GM23338 (cell line): ENCODE measurements at regions not wholly inside any gene's neighbourhood (a gene's known extent, or its start where the extent isn't known, plus 50 kb on each side); places are given as distances from the start of the nearest gene placed in this dataset.

Source experiments
- ATAC-seq: fragments of 200-7000 bp; cut with Tn5 transposase; 3 replicates; pipeline ENCODE4 v1.9.1; 2020
- DNase-seq: peaks from one replicate; pipeline ENCODE4 v3.0.0-alpha.2; 2015; ENCODE audit warnings: low spot score
- H2AFZ ChIP-seq: fragments of 200-600 bp; sonication (generic); 2 replicates; pipeline ENCODE4 v1.8.0; 2016; ENCODE audit warnings: antibody characterized with exemption, mild to moderate bottlenecking, moderate library complexity
- H3F3A ChIP-seq: fragments of 200-600 bp; sonication (generic); replicated peaks from 2 replicates; pipeline ENCODE4 v1.8.0; 2017; ENCODE audit warnings: antibody characterized with exemption, mixed run types, low read depth
- H3K27ac ChIP-seq: fragments of 200-600 bp; sonication (generic); 2 replicates; pipeline ENCODE4 v1.6.1; 2016; ENCODE audit warnings: low read depth
- H3K27me3 ChIP-seq: fragments of 200-600 bp; sonication (generic); 2 replicates; pipeline ENCODE4 v1.8.0; 2016; ENCODE audit warnings: mild to moderate bottlenecking, mixed run types, moderate library complexity; ENCODE audit not compliant: insufficient read depth
- H3K36me3 ChIP-seq: fragments of 200-600 bp; sonication (generic); 2 replicates; pipeline ENCODE4 v1.8.0; 2016; ENCODE audit warnings: mild to moderate bottlenecking; ENCODE audit not compliant: insufficient read depth
- H3K4me1 ChIP-seq: fragments of 200-600 bp; sonication (generic); 2 replicates; pipeline ENCODE4 v1.8.0; 2016; ENCODE audit warnings: mild to moderate bottlenecking, moderate library complexity; ENCODE audit not compliant: insufficient read depth
- H3K4me2 ChIP-seq: fragments of 200-600 bp; sonication (generic); 2 replicates; pipeline ENCODE4 v1.7.1; 2017; ENCODE audit warnings: mixed run types
- H3K4me3 ChIP-seq: fragments of 200-600 bp; sonication (generic); 2 replicates; pipeline ENCODE4 v1.6.1; 2016; ENCODE audit warnings: mixed run types
- H3K79me2 ChIP-seq: fragments of 200-600 bp; sonication (generic); replicated peaks from 2 replicates; pipeline ENCODE4 v1.8.0; 2017; ENCODE audit warnings: mild to moderate bottlenecking; ENCODE audit not compliant: insufficient read depth
- H3K9me2 ChIP-seq: fragments of 200-600 bp; sonication (generic); 2 replicates; pipeline ENCODE4 v1.8.0; 2017; ENCODE audit not compliant: insufficient read depth
- H4K20me1 ChIP-seq: fragments of 200-600 bp; sonication (generic); replicated peaks from 2 replicates; pipeline ENCODE4 v1.8.0; 2017; ENCODE audit warnings: mild to moderate bottlenecking; ENCODE audit not compliant: insufficient read depth
- H3K27ac Mint-ChIP-seq: 2 replicates; pipeline ENCODE4 v1.8.0; 2020; ENCODE audit warnings: inconsistent platforms, mild to moderate bottlenecking, moderate library complexity, mixed read lengths
- H3K27me3 Mint-ChIP-seq: 3 replicates; pipeline ENCODE4 v1.8.0; 2022; ENCODE audit warnings: low read depth, mild to moderate bottlenecking, moderate library complexity, mixed read lengths, inconsistent platforms; ENCODE audit not compliant: insufficient read depth, poor library complexity
- H3K36me3 Mint-ChIP-seq: 3 replicates; pipeline ENCODE4 v1.8.0; 2021; ENCODE audit warnings: low read depth, mild to moderate bottlenecking, inconsistent platforms, moderate library complexity, mixed read lengths
- H3K4me1 Mint-ChIP-seq: 3 replicates; pipeline ENCODE4 v1.8.0; 2020; ENCODE audit warnings: mild to moderate bottlenecking, inconsistent platforms, mixed read lengths
- H3K4me3 Mint-ChIP-seq: 3 replicates; pipeline ENCODE4 v1.8.0; 2021; ENCODE audit warnings: moderate library complexity, mild to moderate bottlenecking, inconsistent platforms, mixed read lengths
- H3K9me3 Mint-ChIP-seq: 3 replicates; pipeline ENCODE4 v1.8.0; 2020; ENCODE audit warnings: moderate library complexity, mild to moderate bottlenecking, inconsistent platforms, mixed read lengths
- CREB1 ChIP-seq: fragments of 250-450 bp; sonication (Bioruptor Pico); IDR thresholded peaks from 2 replicates; pipeline ENCODE4 v1.5.0; 2020; ENCODE audit warnings: low read depth, mild to moderate bottlenecking, moderate library complexity
- CTCF ChIP-seq, 2 experiments: fragments of 200-600 bp in 1 of 2; sonication (generic) in 1 of 2; conservative IDR thresholded peaks; 2 replicates each; pipeline versions ENCODE4 v1.5.1 to v1.6.1; 2016 to 2017; ENCODE audit warnings: antibody characterized with exemption in 2 of 2, low read depth in 2 of 2, mild to moderate bottlenecking in 2 of 2, moderate library complexity in 1 of 2
- ETS1 ChIP-seq: IDR thresholded peaks from 2 replicates; pipeline ENCODE4 v1.6.1; 2016; ENCODE audit warnings: antibody characterized with exemption
- EZH2 ChIP-seq: fragments of 200-600 bp; sonication (generic); IDR thresholded peaks from one replicate; pipeline ENCODE4 v1.8.0; 2017; ENCODE audit warnings: antibody characterized with exemption, mild to moderate bottlenecking, low read depth; ENCODE audit not compliant: unreplicated experiment
- EZH2phosphoT487 ChIP-seq: fragments of 200-600 bp; sonication (generic); IDR thresholded peaks from one replicate; pipeline ENCODE4 v1.8.1; 2018; ENCODE audit warnings: antibody characterized with exemption; ENCODE audit not compliant: unreplicated experiment
- JUNB ChIP-seq: IDR thresholded peaks from one replicate; pipeline ENCODE4 v1.6.1; 2016; ENCODE audit warnings: antibody characterized with exemption; ENCODE audit not compliant: unreplicated experiment
- POLR2AphosphoS5 ChIP-seq: IDR thresholded peaks from 2 replicates; pipeline ENCODE4 v1.6.1; 2016; ENCODE audit warnings: antibody characterized with exemption, low read depth
- STAT1 ChIP-seq: IDR thresholded peaks from one replicate; pipeline ENCODE4 v1.6.1; 2016; ENCODE audit warnings: antibody characterized with exemption; ENCODE audit not compliant: unreplicated experiment
- ZNF114 ChIP-seq: fragments of 250-450 bp; sonication (Bioruptor Pico); IDR thresholded peaks from 2 replicates; pipeline ENCODE4 v1.5.0; 2020; ENCODE audit warnings: mild to moderate bottlenecking, moderate library complexity
- ZNF331 ChIP-seq: fragments of 250-450 bp; sonication (Bioruptor Pico); IDR thresholded peaks from 2 replicates; pipeline ENCODE4 v1.5.0; 2020; ENCODE audit warnings: low read depth, mild to moderate bottlenecking, moderate library complexity
- ZNF462 ChIP-seq: fragments of 250-450 bp; sonication (Bioruptor Pico); IDR thresholded peaks from 2 replicates; pipeline ENCODE4 v1.5.0; 2020; ENCODE audit warnings: mild to moderate bottlenecking, moderate library complexity

- TF ChIP-seq ZNF462 (CRISPR knock-in tag) (no peak), STAT1 (no peak)
These were observed 55.5 kb upstream of the PHF14 start (continued) for GRCh38 chr7:10918093-10918590.

GRCh38 chr7:10919923-10920322 lies 53.7 kb upstream of the PHF14 start:
- H3K9me3 Mint-ChIP-seq, result no peaks in the 10 kb centered on the region
- no peak overlapping the region for H3K4me3 Mint-ChIP-seq
- no peaks in the 10 kb centered on the region; the same call in 2 of the 3 replicates for H3K4me1 Mint-ChIP-seq
- H3K27me3 ChIP-seq, result no peaks in the 10 kb centered on the region
- no peaks in the 10 kb centered on the region; the same call in 1 of the 2 replicates for H3K9me2 ChIP-seq
- no peak overlapping the region for H3K4me2 ChIP-seq
- H3K4me3 ChIP-seq, result no peak overlapping the region
- no peaks in the 10 kb centered on the region for H3K79me2 ChIP-seq
- H3K27ac ChIP-seq, result no peak overlapping the region
- DNase-seq (no peak), ATAC-seq (no peak)
- no peaks in the 10 kb centered on the region for H3K36me3 Mint-ChIP-seq
- no peaks in the 10 kb centered on the region for H4K20me1 ChIP-seq
- no peak overlapping the region for H2AFZ ChIP-seq
- H3K27ac Mint-ChIP-seq, result no peak overlapping the region
- H3K27me3 Mint-ChIP-seq, result no peaks in the 10 kb centered on the region
- no peaks in the 10 kb centered on the region for H3F3A ChIP-seq
- H3K36me3 ChIP-seq, result no peaks in the 10 kb centered on the region
- H3K4me1 ChIP-seq, result 0 out of 2 replicates have a peak, but pooled peaks cover 5% of the 10 kb centered on the region
- TF ChIP-seq ZNF114 (no peak), POLR2AphosphoS5 (no peak), ZNF331 (CRISPR knock-in tag) (no peak), CREB1 (CRISPR knock-in tag) (no peak), JUNB (no peak), CTCF (conservative IDR thresholded peaks at IDR 0.05; ENCODE audit: low read depth in 2 of 2) (no peak), EZH2 (no peak), STAT1 (no peak), EZH2phosphoT487 (no peak), ETS1 (no peak)
